ENCODE measurements at regions not wholly inside any gene's neighbourhood (a gene's known extent, or its start where the extent isn't known, plus 50 kb on each side); places are given as distances from the start of the nearest gene placed in this dataset.
"Not testable (repeated sequence)": the region's sequence is repeated elsewhere in the genome, so short reads cannot be mapped to it uniquely, and the experiment has no call there.

- not testable (repeated sequence) for H3K4me3 ChIP-seq (ENCODE audit: insufficient read depth, low read length, poor library complexity, severe bottlenecking); H3K36me3 ChIP-seq (ENCODE audit: low read length); H3F3A ChIP-seq (ENCODE audit: insufficient read depth); H3K79me2 ChIP-seq (ENCODE audit: insufficient read depth, low read length); H3K27me3 ChIP-seq (ENCODE audit: low read length); H3K9me3 ChIP-seq (ENCODE audit: insufficient read depth, low read length); H3K9ac ChIP-seq (ENCODE audit: low read length); H3K4me2 ChIP-seq (ENCODE audit: low read depth, low read length, poor library complexity, severe bottlenecking); H3K27ac ChIP-seq (ENCODE audit: low read depth, low read length); H2AFZ ChIP-seq (ENCODE audit: low read depth, low read length, severe bottlenecking); H3K9me2 ChIP-seq (replicated peaks; ENCODE audit: insufficient read depth, low read length); H4K20me1 ChIP-seq (ENCODE audit: low read depth, low read length)
Observed at GRCh38 chr1:95297906-95298305, 63.9 kb downstream of the RWDD3 start.

GRCh38 chr1:95301091-95301490 is 67.1 kb downstream of the RWDD3 start:
- Histone ChIP-seq H3F3A (ENCODE audit: insufficient read depth) (no peaks in the 10 kb centered on the region), H3K4me2 (ENCODE audit: low read depth, low read length, poor library complexity, severe bottlenecking) (no peak overlapping the region), H3K27ac (ENCODE audit: low read depth, low read length) (no peak overlapping the region), H2AFZ (ENCODE audit: low read depth, low read length, severe bottlenecking) (no peak overlapping the region), H3K9ac (ENCODE audit: low read length) (no peak overlapping the region), H3K27me3 (ENCODE audit: low read length) (no peaks in the 10 kb centered on the region), H3K9me2 (replicated peaks; ENCODE audit: insufficient read depth, low read length) (no peaks in the 10 kb centered on the region), H3K79me2 (ENCODE audit: insufficient read depth, low read length) (no peaks in the 10 kb centered on the region), H3K4me3 (ENCODE audit: insufficient read depth, low read length, poor library complexity, severe bottlenecking) (no peak overlapping the region), H3K36me3 (ENCODE audit: low read length) (no peaks in the 10 kb centered on the region), H3K9me3 (ENCODE audit: insufficient read depth, low read length) (no peaks in the 10 kb centered on the region), H4K20me1 (ENCODE audit: low read depth, low read length) (no peaks in the 10 kb centered on the region)
- TF ChIP-seq EZH2phosphoT487 (conservative IDR thresholded peaks at IDR 0.05; ENCODE audit: low read length) = no peak
- no peak for TF ChIP-seq CTCF (IDR thresholded peaks at IDR 0.05; ENCODE audit: insufficient read depth, low read length, poor library complexity, severe bottlenecking)

GRCh38 chr1:95301614-95302013 is 67.6 kb downstream of the RWDD3 start:
- Histone ChIP-seq H3K9ac (ENCODE audit: low read length) (no peak overlapping the region), H3K27ac (ENCODE audit: low read depth, low read length) (no peak overlapping the region), H3K27me3 (ENCODE audit: low read length) (no peaks in the 10 kb centered on the region), H4K20me1 (ENCODE audit: low read depth, low read length) (no peaks in the 10 kb centered on the region), H3K79me2 (ENCODE audit: insufficient read depth, low read length) (no peaks in the 10 kb centered on the region), H3K9me2 (replicated peaks; ENCODE audit: insufficient read depth, low read length) (no peaks in the 10 kb centered on the region), H3F3A (ENCODE audit: insufficient read depth) (no peaks in the 10 kb centered on the region), H2AFZ (ENCODE audit: low read depth, low read length, severe bottlenecking) (no peak overlapping the region), H3K36me3 (ENCODE audit: low read length) (no peaks in the 10 kb centered on the region), H3K4me2 (ENCODE audit: low read depth, low read length, poor library complexity, severe bottlenecking) (no peak overlapping the region), H3K9me3 (ENCODE audit: insufficient read depth, low read length) (no peaks in the 10 kb centered on the region), H3K4me3 (ENCODE audit: insufficient read depth, low read length, poor library complexity, severe bottlenecking) (no peak overlapping the region)
- TF ChIP-seq EZH2phosphoT487 (conservative IDR thresholded peaks at IDR 0.05; ENCODE audit: low read length) = no peak
- TF ChIP-seq CTCF (IDR thresholded peaks at IDR 0.05; ENCODE audit: insufficient read depth, low read length, poor library complexity, severe bottlenecking) = no peak

- no peak overlapping the region for H2AFZ ChIP-seq (ENCODE audit: low read depth, low read length, severe bottlenecking)
- H3K9ac ChIP-seq (ENCODE audit: low read length) = no peak overlapping the region
- H3K79me2 ChIP-seq (ENCODE audit: insufficient read depth, low read length) = no peaks in the 10 kb centered on the region
- no peak overlapping the region for H3K4me2 ChIP-seq (ENCODE audit: low read depth, low read length, poor library complexity, severe bottlenecking)
- H3K9me2 ChIP-seq (replicated peaks; ENCODE audit: insufficient read depth, low read length) = no peaks in the 10 kb centered on the region
- no peak overlapping the region for H3K27ac ChIP-seq (ENCODE audit: low read depth, low read length)
- H3F3A ChIP-seq (ENCODE audit: insufficient read depth) = no peaks in the 10 kb centered on the region
- H4K20me1 ChIP-seq (ENCODE audit: low read depth, low read length) = no peaks in the 10 kb centered on the region
- no peak overlapping the region for H3K4me3 ChIP-seq (ENCODE audit: insufficient read depth, low read length, poor library complexity, severe bottlenecking)
- no peaks in the 10 kb centered on the region; the same call in 1 of the 2 replicates for H3K27me3 ChIP-seq (ENCODE audit: low read length)
- no peaks in the 10 kb centered on the region for H3K9me3 ChIP-seq (ENCODE audit: insufficient read depth, low read length)
- no peaks in the 10 kb centered on the region for H3K36me3 ChIP-seq (ENCODE audit: low read length)
- TF ChIP-seq CTCF (IDR thresholded peaks at IDR 0.05; ENCODE audit: insufficient read depth, low read length, poor library complexity, severe bottlenecking) (no peak), EZH2phosphoT487 (conservative IDR thresholded peaks at IDR 0.05; ENCODE audit: low read length) (no peak)
Observed at GRCh38 chr1:95304803-95305202, 70.8 kb downstream of the RWDD3 start.
